Lung (tissue), 11 donors: ENCODE measurements at regions not wholly inside any gene's neighbourhood (a gene's known extent, or its start where the extent isn't known, plus 50 kb on each side); places are given as distances from the start of the nearest gene placed in this dataset.

Experiments
- ATAC-seq: fragments of 200-7000 bp; cut with Tn5 transposase; one replicate; pipeline ENCODE4 v1.9.1; 2020; ENCODE audit warnings: moderate number of reproducible peaks; ENCODE audit not compliant: insufficient read depth, low FRiP score
- DNase-seq, 3 donors: peaks; one replicate each; pipeline ENCODE4 v3.0.0-alpha.2; 2013 to 2017
- H3K27ac ChIP-seq, 2 donors: one replicate each; pipeline ENCODE4 v1.5.1; 2013; ENCODE audit warnings: mild to moderate bottlenecking in 2 of 2, moderate library complexity in 2 of 2, control low read depth in 1 of 2, inconsistent platforms in 1 of 2, low read depth in 1 of 2, low read length in 1 of 2
- H3K27me3 ChIP-seq, 3 donors: one replicate each; pipeline ENCODE4 v1.5.1; 2013; ENCODE audit warnings: low read length in 2 of 3; ENCODE audit not compliant: control insufficient read depth in 3 of 3, insufficient read depth in 3 of 3
- H3K36me3 ChIP-seq, 4 donors: one replicate each; pipeline ENCODE4 v1.5.1; 2013; ENCODE audit warnings: low read length in 4 of 4, mild to moderate bottlenecking in 1 of 4, moderate library complexity in 1 of 4; ENCODE audit not compliant: control insufficient read depth in 4 of 4, insufficient read depth in 4 of 4
- H3K4me1 ChIP-seq, 5 donors: one replicate each; pipeline ENCODE4 v1.5.1; 2013; ENCODE audit warnings: low read length in 5 of 5, mild to moderate bottlenecking in 2 of 5, moderate library complexity in 1 of 5; ENCODE audit not compliant: control insufficient read depth in 5 of 5, insufficient read depth in 5 of 5
- H3K4me3 ChIP-seq: one replicate; pipeline ENCODE4 v1.5.1; 2013; ENCODE audit warnings: mild to moderate bottlenecking, control low read depth, moderate library complexity
- H3K9ac ChIP-seq, 2 donors: one replicate each; pipeline ENCODE4 v1.5.1; 2013; ENCODE audit warnings: low read length in 2 of 2, control low read depth in 1 of 2; ENCODE audit not compliant: insufficient read depth in 1 of 2
- H3K9me3 ChIP-seq, 4 donors: one replicate each; pipeline ENCODE4 v1.5.1; 2013; ENCODE audit warnings: low read length in 3 of 4, mild to moderate bottlenecking in 1 of 4, moderate library complexity in 1 of 4; ENCODE audit not compliant: control insufficient read depth in 4 of 4, insufficient read depth in 3 of 4
- WGBS, 2 donors: extraction: QIAGEN DNeasy Blood & Tissue Kit; methylation state at CpG; one replicate each; pipeline ENCODE4 v1.1.7; 2013; 5-methylcytosine and 5-hydroxymethylcytosine counted together
- TF ChIP-seq, protein P1 (sequence below): IDR thresholded peaks from 2 replicates; pipeline ENCODE4 v1.5.1; 2012; ENCODE audit warnings: mild to moderate bottlenecking; ENCODE audit errors: control extremely low read depth, extremely low read depth
- donor health status: control.
- donor health status: control.
- donor health status: Bipolar disorder and iron deficiency.
- donor health status: healthy.
- donor health status: DM: yes; HTN: yes; CAD: no.

DNA sequence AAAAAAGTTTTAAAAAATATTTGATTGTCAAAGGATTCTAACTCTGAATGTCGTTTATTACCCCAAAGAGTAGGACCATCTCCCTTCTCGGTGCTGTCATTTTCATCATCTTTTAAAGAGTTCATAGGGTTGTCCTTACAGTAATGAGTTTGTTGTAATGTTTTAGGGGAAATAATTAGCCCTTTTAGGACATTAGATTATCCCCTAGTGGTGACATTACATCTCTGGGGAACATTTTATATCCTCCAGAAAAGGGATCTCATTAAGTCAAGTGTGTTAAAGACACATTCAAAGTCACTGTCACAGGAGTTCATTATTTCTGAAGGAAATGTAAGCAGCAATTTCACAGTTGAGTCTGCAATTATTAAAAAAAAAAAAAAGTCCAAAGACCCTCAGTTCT lies 99.3 kb upstream of the GJB6 start:
- H3K9ac ChIP-seq, result no peak overlapping the region
- H3K27me3 ChIP-seq, result peaks cover 0 to 2% (median 0%) of the 10 kb centered on the region in 3 donors
- no peak overlapping the region for H3K4me3 ChIP-seq
- no peak for DNase-seq
- TF ChIP-seq, protein P1, sequence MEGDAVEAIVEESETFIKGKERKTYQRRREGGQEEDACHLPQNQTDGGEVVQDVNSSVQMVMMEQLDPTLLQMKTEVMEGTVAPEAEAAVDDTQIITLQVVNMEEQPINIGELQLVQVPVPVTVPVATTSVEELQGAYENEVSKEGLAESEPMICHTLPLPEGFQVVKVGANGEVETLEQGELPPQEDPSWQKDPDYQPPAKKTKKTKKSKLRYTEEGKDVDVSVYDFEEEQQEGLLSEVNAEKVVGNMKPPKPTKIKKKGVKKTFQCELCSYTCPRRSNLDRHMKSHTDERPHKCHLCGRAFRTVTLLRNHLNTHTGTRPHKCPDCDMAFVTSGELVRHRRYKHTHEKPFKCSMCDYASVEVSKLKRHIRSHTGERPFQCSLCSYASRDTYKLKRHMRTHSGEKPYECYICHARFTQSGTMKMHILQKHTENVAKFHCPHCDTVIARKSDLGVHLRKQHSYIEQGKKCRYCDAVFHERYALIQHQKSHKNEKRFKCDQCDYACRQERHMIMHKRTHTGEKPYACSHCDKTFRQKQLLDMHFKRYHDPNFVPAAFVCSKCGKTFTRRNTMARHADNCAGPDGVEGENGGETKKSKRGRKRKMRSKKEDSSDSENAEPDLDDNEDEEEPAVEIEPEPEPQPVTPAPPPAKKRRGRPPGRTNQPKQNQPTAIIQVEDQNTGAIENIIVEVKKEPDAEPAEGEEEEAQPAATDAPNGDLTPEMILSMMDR, result no peak
- 88 to 91% methylated on average over 2 of the region's 2 CpGs for WGBS, 2 donors
- no peak for ATAC-seq
- no peak overlapping the region for H3K27ac ChIP-seq
- no peaks in the 10 kb centered on the region for H3K36me3 ChIP-seq
- H3K4me1 ChIP-seq, result no peaks in the 10 kb centered on the region
- peaks cover 0 to 3% (median 0%) of the 10 kb centered on the region in 4 donors for H3K9me3 ChIP-seq

DNA sequence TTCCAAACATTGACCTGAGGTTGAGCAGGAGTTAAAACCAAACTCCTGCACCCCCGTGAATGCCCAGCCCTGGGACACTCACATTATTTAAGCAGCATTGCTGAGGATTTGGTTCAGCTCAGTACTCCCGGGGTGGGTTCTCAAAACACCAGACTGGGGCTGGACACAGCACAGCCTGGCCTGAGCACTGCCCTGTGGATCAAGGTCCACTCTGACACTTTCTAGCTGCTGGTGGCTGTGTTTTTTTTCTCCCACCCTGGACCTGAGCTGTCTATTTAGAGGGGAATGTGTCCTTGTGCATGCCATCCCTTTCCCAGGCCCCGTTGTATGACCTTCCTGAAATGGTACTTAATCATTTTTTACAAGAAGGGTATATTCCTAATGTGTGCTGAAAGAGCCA lies 94.7 kb upstream of the GJB6 start:
- ATAC-seq (no peak), DNase-seq (no peak)
- Histone ChIP-seq H3K36me3 (no peaks in the 10 kb centered on the region), H3K4me3 (no peak overlapping the region), H3K9ac (no peak overlapping the region), H3K4me1 (no peaks in the 10 kb centered on the region), H3K27ac (no peak overlapping the region), H3K27me3 (no peaks in the 10 kb centered on the region), H3K9me3 (peaks cover 0 to 11% (median 2%) of the 10 kb centered on the region in 4 donors)
- TF ChIP-seq, protein P1, result no peak
- WGBS, 2 donors, result 68 to 79% methylated on average over 3 of the region's 3 CpGs

DNA sequence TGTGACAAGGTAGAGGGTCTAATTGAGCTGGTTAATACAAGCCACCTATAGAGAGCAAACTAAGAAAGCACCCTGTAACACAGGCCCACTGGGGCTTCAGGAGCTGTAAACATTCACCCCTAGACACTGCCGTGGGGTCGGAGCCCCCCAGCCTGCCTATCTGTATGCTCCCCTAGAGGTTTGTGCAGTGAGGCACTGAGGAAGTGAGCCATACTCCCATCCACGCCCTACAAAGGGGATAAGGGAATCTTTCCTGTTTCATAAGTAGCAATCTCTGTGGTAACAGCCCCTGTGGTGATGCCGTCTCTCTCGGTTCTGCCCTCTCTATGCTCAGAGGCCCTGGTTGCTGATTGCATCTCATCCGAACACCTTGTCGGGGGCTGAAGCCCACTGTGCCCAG lies 94.2 kb upstream of the GJB6 start:
- H3K4me3 ChIP-seq, result no peak overlapping the region

More for the DNA sequence above, 94.2 kb upstream of the GJB6 start:
- Histone ChIP-seq H3K36me3 (no peaks in the 10 kb centered on the region), H3K9ac (no peak overlapping the region), H3K9me3 (peaks cover 0 to 11% (median 2%) of the 10 kb centered on the region in 4 donors), H3K27ac (no peak overlapping the region), H3K27me3 (no peaks in the 10 kb centered on the region), H3K4me1 (no peaks in the 10 kb centered on the region)
- TF ChIP-seq, protein P1, result no peak
- DNase-seq, result no peak
- ATAC-seq, result no peak
- 85 to 91% methylated on average over 7 of the region's 7 CpGs for WGBS, 2 donors
